ENCODE measurements at regions not wholly inside any gene's neighbourhood (a gene's known extent, or its start where the extent isn't known, plus 50 kb on each side); places are given as distances from the start of the nearest gene placed in this dataset.

- Histone ChIP-seq H3K9me3 (ENCODE audit: control insufficient read depth in 2 of 2, low read length in 2 of 2) (no peaks in the 10 kb centered on the region), H3K36me3 (ENCODE audit: control insufficient read depth in 2 of 2, insufficient read depth in 2 of 2, low read length in 2 of 2) (no peaks in the 10 kb centered on the region), H3K9ac (ENCODE audit: low read depth in 1 of 2, low read length in 2 of 2) (no peak overlapping the region), H3K4me3 (ENCODE audit: low read length in 2 of 2) (no peak overlapping the region), H3K27ac (ENCODE audit: low read depth in 2 of 2, low read length in 2 of 2) (no peak overlapping the region), H3K27me3 (ENCODE audit: control insufficient read depth in 2 of 2, insufficient read depth in 2 of 2, low read length in 2 of 2) (no peaks in the 10 kb centered on the region), H3K4me1 (ENCODE audit: control insufficient read depth in 2 of 2, insufficient read depth in 2 of 2, low read length in 2 of 2) (no peaks in the 10 kb centered on the region)
These were observed 88.2 kb upstream of the MBNL2 start for GRCh38 chr13:97133955-97134354.

- Histone ChIP-seq H3K27me3 (ENCODE audit: control insufficient read depth in 2 of 2, insufficient read depth in 2 of 2, low read length in 2 of 2) (no peaks in the 10 kb centered on the region), H3K27ac (ENCODE audit: low read depth in 2 of 2, low read length in 2 of 2) (no peak overlapping the region), H3K9ac (ENCODE audit: low read depth in 1 of 2, low read length in 2 of 2) (no peak overlapping the region), H3K36me3 (ENCODE audit: control insufficient read depth in 2 of 2, insufficient read depth in 2 of 2, low read length in 2 of 2) (no peaks in the 10 kb centered on the region), H3K9me3 (ENCODE audit: control insufficient read depth in 2 of 2, low read length in 2 of 2) (no peaks in the 10 kb centered on the region), H3K4me1 (ENCODE audit: control insufficient read depth in 2 of 2, insufficient read depth in 2 of 2, low read length in 2 of 2) (no peaks in the 10 kb centered on the region), H3K4me3 (ENCODE audit: low read length in 2 of 2) (no peak overlapping the region)
These were observed 87.6 kb upstream of the MBNL2 start for GRCh38 chr13:97134364-97135095.

- Histone ChIP-seq H3K4me3 (ENCODE audit: low read length in 2 of 2) (no peak overlapping the region), H3K4me1 (ENCODE audit: control insufficient read depth in 2 of 2, insufficient read depth in 2 of 2, low read length in 2 of 2) (peaks cover 0 to 12% of the 10 kb centered on the region in 2 donors), H3K27me3 (ENCODE audit: control insufficient read depth in 2 of 2, insufficient read depth in 2 of 2, low read length in 2 of 2) (no peaks in the 10 kb centered on the region), H3K27ac (ENCODE audit: low read depth in 2 of 2, low read length in 2 of 2) (no peak overlapping the region), H3K9ac (ENCODE audit: low read depth in 1 of 2, low read length in 2 of 2) (no peak overlapping the region), H3K9me3 (ENCODE audit: control insufficient read depth in 2 of 2, low read length in 2 of 2) (no peaks in the 10 kb centered on the region), H3K36me3 (ENCODE audit: control insufficient read depth in 2 of 2, insufficient read depth in 2 of 2, low read length in 2 of 2) (no peaks in the 10 kb centered on the region)
These were observed 86.2 kb upstream of the MBNL2 start for GRCh38 chr13:97135883-97136282.

- Histone ChIP-seq H3K27ac (ENCODE audit: low read depth in 2 of 2, low read length in 2 of 2) (no peak overlapping the region), H3K36me3 (ENCODE audit: control insufficient read depth in 2 of 2, insufficient read depth in 2 of 2, low read length in 2 of 2) (no peaks in the 10 kb centered on the region), H3K4me3 (ENCODE audit: low read length in 2 of 2) (no peak overlapping the region), H3K27me3 (ENCODE audit: control insufficient read depth in 2 of 2, insufficient read depth in 2 of 2, low read length in 2 of 2) (no peaks in the 10 kb centered on the region), H3K9ac (ENCODE audit: low read depth in 1 of 2, low read length in 2 of 2) (no peak overlapping the region), H3K9me3 (ENCODE audit: control insufficient read depth in 2 of 2, low read length in 2 of 2) (no peaks in the 10 kb centered on the region), H3K4me1 (ENCODE audit: control insufficient read depth in 2 of 2, insufficient read depth in 2 of 2, low read length in 2 of 2) (peaks cover 0 to 17% of the 10 kb centered on the region in 2 donors)
These were observed 85.7 kb upstream of the MBNL2 start for GRCh38 chr13:97136418-97136817.

- Histone ChIP-seq H3K4me3 (ENCODE audit: low read length in 2 of 2) (no peak overlapping the region), H3K9me3 (ENCODE audit: control insufficient read depth in 2 of 2, low read length in 2 of 2) (no peaks in the 10 kb centered on the region), H3K36me3 (ENCODE audit: control insufficient read depth in 2 of 2, insufficient read depth in 2 of 2, low read length in 2 of 2) (no peaks in the 10 kb centered on the region), H3K27me3 (ENCODE audit: control insufficient read depth in 2 of 2, insufficient read depth in 2 of 2, low read length in 2 of 2) (no peaks in the 10 kb centered on the region), H3K9ac (ENCODE audit: low read depth in 1 of 2, low read length in 2 of 2) (no peak overlapping the region), H3K27ac (ENCODE audit: low read depth in 2 of 2, low read length in 2 of 2) (no peak overlapping the region), H3K4me1 (ENCODE audit: control insufficient read depth in 2 of 2, insufficient read depth in 2 of 2, low read length in 2 of 2) (peaks cover 0 to 20% of the 10 kb centered on the region in 2 donors)
These were observed 82.4 kb upstream of the MBNL2 start for GRCh38 chr13:97139691-97140090.

GRCh38 chr13:97140131-97140530, 82.0 kb upstream of the MBNL2 start:
- no peak overlapping the region for H3K9ac ChIP-seq (ENCODE audit: low read depth in 1 of 2, low read length in 2 of 2)

GRCh38 chr13:97140611-97141010, 81.5 kb upstream of the MBNL2 start:
- Histone ChIP-seq H3K9ac (ENCODE audit: low read depth in 1 of 2, low read length in 2 of 2) (no peak overlapping the region), H3K4me3 (ENCODE audit: low read length in 2 of 2) (no peak overlapping the region), H3K36me3 (ENCODE audit: control insufficient read depth in 2 of 2, insufficient read depth in 2 of 2, low read length in 2 of 2) (no peaks in the 10 kb centered on the region), H3K27ac (ENCODE audit: low read depth in 2 of 2, low read length in 2 of 2) (peak overlapping the region; percentile 77 to 90), H3K4me1 (ENCODE audit: control insufficient read depth in 2 of 2, insufficient read depth in 2 of 2, low read length in 2 of 2) (peaks cover 0 to 20% of the 10 kb centered on the region in 2 donors), H3K9me3 (ENCODE audit: control insufficient read depth in 2 of 2, low read length in 2 of 2) (no peaks in the 10 kb centered on the region), H3K27me3 (ENCODE audit: control insufficient read depth in 2 of 2, insufficient read depth in 2 of 2, low read length in 2 of 2) (no peaks in the 10 kb centered on the region)

More at GRCh38 chr13:97140131-97140530, 82.0 kb upstream of the MBNL2 start:
- H3K9me3 ChIP-seq (ENCODE audit: control insufficient read depth in 2 of 2, low read length in 2 of 2): no peaks in the 10 kb centered on the region
- H3K36me3 ChIP-seq (ENCODE audit: control insufficient read depth in 2 of 2, insufficient read depth in 2 of 2, low read length in 2 of 2): no peaks in the 10 kb centered on the region
- no peaks in the 10 kb centered on the region for H3K27me3 ChIP-seq (ENCODE audit: control insufficient read depth in 2 of 2, insufficient read depth in 2 of 2, low read length in 2 of 2)
- H3K27ac ChIP-seq (ENCODE audit: low read depth in 2 of 2, low read length in 2 of 2): peak overlapping the region; percentile 77 to 90
- no peak overlapping the region for H3K4me3 ChIP-seq (ENCODE audit: low read length in 2 of 2)
- H3K4me1 ChIP-seq (ENCODE audit: control insufficient read depth in 2 of 2, insufficient read depth in 2 of 2, low read length in 2 of 2): peaks cover 0 to 20% of the 10 kb centered on the region in 2 donors

- Histone ChIP-seq H3K4me1 (ENCODE audit: control insufficient read depth in 2 of 2, insufficient read depth in 2 of 2, low read length in 2 of 2) (peaks cover 0 to 20% of the 10 kb centered on the region in 2 donors), H3K27ac (ENCODE audit: low read depth in 2 of 2, low read length in 2 of 2) (peak overlapping the region; percentile 77 to 90), H3K4me3 (ENCODE audit: low read length in 2 of 2) (peak overlapping the region in 1 of 2 donors; percentile 75), H3K9me3 (ENCODE audit: control insufficient read depth in 2 of 2, low read length in 2 of 2) (no peaks in the 10 kb centered on the region), H3K9ac (ENCODE audit: low read depth in 1 of 2, low read length in 2 of 2) (peak overlapping the region in 1 of 2 donors; percentile 30), H3K27me3 (ENCODE audit: control insufficient read depth in 2 of 2, insufficient read depth in 2 of 2, low read length in 2 of 2) (no peaks in the 10 kb centered on the region), H3K36me3 (ENCODE audit: control insufficient read depth in 2 of 2, insufficient read depth in 2 of 2, low read length in 2 of 2) (no peaks in the 10 kb centered on the region)
These were observed 81.0 kb upstream of the MBNL2 start for GRCh38 chr13:97141097-97141496.

- peak overlapping the region; percentile 69 to 72 for H3K9ac ChIP-seq (ENCODE audit: low read depth in 1 of 2, low read length in 2 of 2)
- peaks cover 0 to 20% of the 10 kb centered on the region in 2 donors for H3K4me1 ChIP-seq (ENCODE audit: control insufficient read depth in 2 of 2, insufficient read depth in 2 of 2, low read length in 2 of 2)
- no peaks in the 10 kb centered on the region for H3K27me3 ChIP-seq (ENCODE audit: control insufficient read depth in 2 of 2, insufficient read depth in 2 of 2, low read length in 2 of 2)
- no peaks in the 10 kb centered on the region for H3K36me3 ChIP-seq (ENCODE audit: control insufficient read depth in 2 of 2, insufficient read depth in 2 of 2, low read length in 2 of 2)
- H3K27ac ChIP-seq (ENCODE audit: low read depth in 2 of 2, low read length in 2 of 2): peak overlapping the region; percentile 84 to 90
- H3K9me3 ChIP-seq (ENCODE audit: control insufficient read depth in 2 of 2, low read length in 2 of 2): no peaks in the 10 kb centered on the region
- peak overlapping the region; percentile 62 to 75 for H3K4me3 ChIP-seq (ENCODE audit: low read length in 2 of 2)
These were observed 80.5 kb upstream of the MBNL2 start for GRCh38 chr13:97141564-97142005.

GRCh38 chr13:97142452-97142851, 79.7 kb upstream of the MBNL2 start:
- H3K9ac ChIP-seq (ENCODE audit: low read depth in 1 of 2, low read length in 2 of 2): peak overlapping the region; percentile 69 to 72

More at GRCh38 chr13:97142452-97142851, 79.7 kb upstream of the MBNL2 start:
- peak overlapping the region; percentile 84 to 90 for H3K27ac ChIP-seq (ENCODE audit: low read depth in 2 of 2, low read length in 2 of 2)
- H3K9me3 ChIP-seq (ENCODE audit: control insufficient read depth in 2 of 2, low read length in 2 of 2): no peaks in the 10 kb centered on the region
- H3K4me1 ChIP-seq (ENCODE audit: control insufficient read depth in 2 of 2, insufficient read depth in 2 of 2, low read length in 2 of 2): peaks cover 0 to 20% of the 10 kb centered on the region in 2 donors
- H3K4me3 ChIP-seq (ENCODE audit: low read length in 2 of 2): peak overlapping the region; percentile 62 to 75
- H3K27me3 ChIP-seq (ENCODE audit: control insufficient read depth in 2 of 2, insufficient read depth in 2 of 2, low read length in 2 of 2): no peaks in the 10 kb centered on the region
- no peaks in the 10 kb centered on the region for H3K36me3 ChIP-seq (ENCODE audit: control insufficient read depth in 2 of 2, insufficient read depth in 2 of 2, low read length in 2 of 2)

Measured in mucosa of rectum (tissue), 2 donors.